ENCODE measurements at regions not wholly inside any gene's neighbourhood (a gene's known extent, or its start where the extent isn't known, plus 50 kb on each side); places are given as distances from the start of the nearest gene placed in this dataset.

- Mint-ChIP-seq H3K27ac (peak overlapping the region in 1 of 3 experiments; percentile 27), H3K36me3 (ENCODE audit: low read depth) (no peaks in the 10 kb centered on the region), H3K27me3 (ENCODE audit: low read depth) (peaks cover 6% of the 10 kb centered on the region), H3K4me1 (peaks cover 14% of the 10 kb centered on the region), H3K9me3 (no peaks in the 10 kb centered on the region), H3K4me3 (no peak overlapping the region)
- no peak for TF ChIP-seq CTCF (IDR thresholded peaks at IDR 0.05; ENCODE audit: unreplicated experiment in 3 of 3)
Measured at GRCh38 chr5:98106116-98107031, 667.1 kb upstream of the RGMB start.

GRCh38 chr5:98108497-98108896 is 665.0 kb upstream of the RGMB start:
- peaks cover 6% of the 10 kb centered on the region for H3K27me3 Mint-ChIP-seq (ENCODE audit: low read depth)
- H3K4me3 Mint-ChIP-seq: no peak overlapping the region
- peaks cover 2% of the 10 kb centered on the region for H3K9me3 Mint-ChIP-seq
- H3K27ac Mint-ChIP-seq: no peak overlapping the region
- TF ChIP-seq CTCF (IDR thresholded peaks at IDR 0.05; ENCODE audit: unreplicated experiment in 3 of 3): no peak
- H3K4me1 Mint-ChIP-seq: peaks cover 14% of the 10 kb centered on the region
- no peaks in the 10 kb centered on the region for H3K36me3 Mint-ChIP-seq (ENCODE audit: low read depth)

GRCh38 chr5:98109561-98110006 is 663.9 kb upstream of the RGMB start:
- no peaks in the 10 kb centered on the region for H3K36me3 Mint-ChIP-seq (ENCODE audit: low read depth)
- peaks cover 6% of the 10 kb centered on the region for H3K27me3 Mint-ChIP-seq (ENCODE audit: low read depth)
- no peak overlapping the region for H3K27ac Mint-ChIP-seq
- no peak overlapping the region for H3K4me3 Mint-ChIP-seq
- no peak for TF ChIP-seq CTCF (IDR thresholded peaks at IDR 0.05; ENCODE audit: unreplicated experiment in 3 of 3)
- peaks cover 2% of the 10 kb centered on the region for H3K9me3 Mint-ChIP-seq
- H3K4me1 Mint-ChIP-seq: peaks cover 14% of the 10 kb centered on the region

GRCh38 chr5:98110282-98110691 is 663.2 kb upstream of the RGMB start:
- Mint-ChIP-seq H3K9me3 (peaks cover 5% of the 10 kb centered on the region), H3K4me3 (no peak overlapping the region), H3K27ac (no peak overlapping the region), H3K36me3 (ENCODE audit: low read depth) (no peaks in the 10 kb centered on the region), H3K27me3 (ENCODE audit: low read depth) (peaks cover 6% of the 10 kb centered on the region), H3K4me1 (peaks cover 14% of the 10 kb centered on the region)
- no peak for TF ChIP-seq CTCF (IDR thresholded peaks at IDR 0.05; ENCODE audit: unreplicated experiment in 3 of 3)

- H3K9me3 Mint-ChIP-seq: peaks cover 5% of the 10 kb centered on the region
Measured at GRCh38 chr5:98110791-98111190, 662.7 kb upstream of the RGMB start.

More at GRCh38 chr5:98110791-98111190, 662.7 kb upstream of the RGMB start:
- Mint-ChIP-seq H3K36me3 (ENCODE audit: low read depth) (no peaks in the 10 kb centered on the region), H3K27ac (no peak overlapping the region), H3K27me3 (ENCODE audit: low read depth) (peaks cover 6% of the 10 kb centered on the region), H3K4me1 (peaks cover 13% of the 10 kb centered on the region), H3K4me3 (no peak overlapping the region)
- no peak for TF ChIP-seq CTCF (IDR thresholded peaks at IDR 0.05; ENCODE audit: unreplicated experiment in 3 of 3)
